Testis (tissue), 2 donors: ENCODE measurements at regions not wholly inside any gene's neighbourhood (a gene's known extent, or its start where the extent isn't known, plus 50 kb on each side); places are given as distances from the start of the nearest gene placed in this dataset.

Experiments used
- CTCF ChIP-seq, 3 experiments: fragments of 450-650 bp in 2 of 3; fragments of 200-600 bp in 1 of 3; sonication (generic) in 1 of 3; IDR thresholded peaks; one replicate each; pipeline ENCODE4 v1.5.1; 2016 to 2019; ENCODE audit warnings: antibody characterized with exemption in 3 of 3, mild to moderate bottlenecking in 2 of 3, moderate library complexity in 1 of 3
- POLR2A ChIP-seq: fragments of 450-650 bp; IDR thresholded peaks from one replicate; pipeline ENCODE4 v1.6.1; 2017; ENCODE audit warnings: antibody characterized with exemption, mild to moderate bottlenecking, moderate library complexity

- TF ChIP-seq CTCF (IDR thresholded peaks at IDR 0.05) (no peak), POLR2A (no peak)
Measured at GRCh38 chr1:218760601-218761570, 412.8 kb upstream of the LYPLAL1 start.
